ENCODE measurements at regions not wholly inside any gene's neighbourhood (a gene's known extent, or its start where the extent isn't known, plus 50 kb on each side); places are given as distances from the start of the nearest gene placed in this dataset.
"Not testable (repeated sequence)": the region's sequence is repeated elsewhere in the genome, so short reads cannot be mapped to it uniquely, and the experiment has no call there.

- no peak for DNase-seq
These were observed 93.9 kb upstream of the AMN1 start for GRCh38 chr12:31822761-31823160.

GRCh38 chr12:31821484-31821883 is 92.7 kb upstream of the AMN1 start:
- DNase-seq: no peak

GRCh38 chr12:31820832-31821231 is 92.0 kb upstream of the AMN1 start:
- no peak for DNase-seq

GRCh38 chr12:31819427-31819826 is 90.6 kb upstream of the AMN1 start:
- DNase-seq: no peak

- DNase-seq: no peak
These were observed 89.9 kb upstream of the AMN1 start for GRCh38 chr12:31818623-31819268.

- no peak for DNase-seq
These were observed 88.3 kb upstream of the AMN1 start for GRCh38 chr12:31817120-31817519.

- DNase-seq: no peak
These were observed 86.3 kb upstream of the AMN1 start for GRCh38 chr12:31815096-31815495.

GRCh38 chr12:31813305-31813704 is 84.5 kb upstream of the AMN1 start:
- DNase-seq: no peak

- DNase-seq: no peak
These were observed 78.9 kb upstream of the AMN1 start for GRCh38 chr12:31807773-31808097.

- not testable (repeated sequence) for DNase-seq
These were observed 78.4 kb upstream of the AMN1 start for GRCh38 chr12:31807081-31807772.

- not testable (repeated sequence) for DNase-seq
These were observed 76.9 kb upstream of the AMN1 start for GRCh38 chr12:31805681-31806080.

- DNase-seq: not testable (repeated sequence)
These were observed 75.9 kb upstream of the AMN1 start for GRCh38 chr12:31804707-31805106.

GRCh38 chr12:31804185-31804504 is 75.3 kb upstream of the AMN1 start:
- DNase-seq: no peak

- no peak for DNase-seq
These were observed 74.7 kb upstream of the AMN1 start for GRCh38 chr12:31803306-31804184.

GRCh38 chr12:31801872-31802271 is 73.1 kb upstream of the AMN1 start:
- DNase-seq: no peak

- DNase-seq: no peak
These were observed 68.5 kb upstream of the AMN1 start for GRCh38 chr12:31797230-31797872.

GRCh38 chr12:31796270-31796951 is 67.6 kb upstream of the AMN1 start:
- DNase-seq: no peak

GRCh38 chr12:31794745-31795144 is 65.9 kb upstream of the AMN1 start:
- DNase-seq: no peak

- not testable (repeated sequence) for DNase-seq
These were observed 62.4 kb upstream of the AMN1 start for GRCh38 chr12:31791265-31791664.

GRCh38 chr12:31790759-31791158 is 61.9 kb upstream of the AMN1 start:
- DNase-seq: no peak

- DNase-seq: no peak
These were observed 56.5 kb upstream of the AMN1 start for GRCh38 chr12:31785318-31785717.

All from anterior cingulate cortex (tissue), 58 donors.